ENCODE measurements at regions not wholly inside any gene's neighbourhood (a gene's known extent, or its start where the extent isn't known, plus 50 kb on each side); places are given as distances from the start of the nearest gene placed in this dataset.

- no peak overlapping the region for H3K4me3 ChIP-seq (ENCODE audit: low read depth, low read length)
- DNase-seq (ENCODE audit: low read depth) = no peak
- TF ChIP-seq CTCF (IDR thresholded peaks at IDR 0.05; ENCODE audit: control insufficient read depth, extremely low read depth, insufficient read depth) = no peak
Observed at GRCh38 chr22:48635031-48635430, 1192.6 kb downstream of the BRD1 start.

GRCh38 chr22:48633996-48634836 is 1193.5 kb downstream of the BRD1 start:
- no peak for TF ChIP-seq CTCF (IDR thresholded peaks at IDR 0.05; ENCODE audit: control insufficient read depth, extremely low read depth, insufficient read depth)
- DNase-seq (ENCODE audit: low read depth) = no peak
- no peak overlapping the region for H3K4me3 ChIP-seq (ENCODE audit: low read depth, low read length)

- DNase-seq (ENCODE audit: low read depth) = no peak
- H3K4me3 ChIP-seq (ENCODE audit: low read depth, low read length) = no peak overlapping the region
- TF ChIP-seq CTCF (IDR thresholded peaks at IDR 0.05; ENCODE audit: control insufficient read depth, extremely low read depth, insufficient read depth) = no peak
Observed at GRCh38 chr22:48632646-48633246, 1194.9 kb downstream of the BRD1 start.

- H3K4me3 ChIP-seq (ENCODE audit: low read depth, low read length) = no peak overlapping the region
- no peak for DNase-seq (ENCODE audit: low read depth)
- TF ChIP-seq CTCF (IDR thresholded peaks at IDR 0.05; ENCODE audit: control insufficient read depth, extremely low read depth, insufficient read depth) = no peak
Observed at GRCh38 chr22:48631288-48631863, 1196.3 kb downstream of the BRD1 start.

- H3K4me3 ChIP-seq (ENCODE audit: low read depth, low read length) = no peak overlapping the region
- TF ChIP-seq CTCF (IDR thresholded peaks at IDR 0.05; ENCODE audit: control insufficient read depth, extremely low read depth, insufficient read depth) = no peak
- no peak for DNase-seq (ENCODE audit: low read depth)
Observed at GRCh38 chr22:48630848-48631247, 1196.8 kb downstream of the BRD1 start.

GRCh38 chr22:48630433-48630754 is 1197.3 kb downstream of the BRD1 start:
- H3K4me3 ChIP-seq (ENCODE audit: low read depth, low read length) = no peak overlapping the region
- no peak for DNase-seq (ENCODE audit: low read depth)
- no peak for TF ChIP-seq CTCF (IDR thresholded peaks at IDR 0.05; ENCODE audit: control insufficient read depth, extremely low read depth, insufficient read depth)
